ENCODE measurements at regions not wholly inside any gene's neighbourhood (a gene's known extent, or its start where the extent isn't known, plus 50 kb on each side); places are given as distances from the start of the nearest gene placed in this dataset.

GRCh38 chr7:38086857-38087256, 91.2 kb upstream of the STARD3NL start:
- Histone ChIP-seq H3K4me1 (ENCODE audit: control insufficient read depth, insufficient read depth, low read depth, low read length) (no peaks in the 10 kb centered on the region), H3K23ac (ENCODE audit: low read length in 2 of 2) (no peak overlapping the region), H2BK15ac (ENCODE audit: low read depth, poor library complexity, severe bottlenecking) (no peak overlapping the region), H3K79me1 (replicated peaks; ENCODE audit: low read length, poor library complexity, severe bottlenecking) (no peaks in the 10 kb centered on the region), H2AK5ac (ENCODE audit: low read length, severe bottlenecking) (no peak overlapping the region), H2BK120ac (ENCODE audit: low read depth, low read length) (no peak overlapping the region), H3K9ac (ENCODE audit: low read length) (no peak overlapping the region), H4K91ac (ENCODE audit: low read length) (no peak overlapping the region), H3K27ac (ENCODE audit: low read length, poor library complexity, severe bottlenecking) (no peak overlapping the region), H3K14ac (ENCODE audit: low read length in 2 of 2) (no peak overlapping the region), H3K27me3 (ENCODE audit: control insufficient read depth in 1 of 2, insufficient read depth in 1 of 2, low read length in 2 of 2) (no peaks in the 10 kb centered on the region), H3K4ac (ENCODE audit: low read depth in 1 of 2, low read length in 2 of 2) (no peak overlapping the region), H2BK5ac (ENCODE audit: low read depth, low read length, poor library complexity, severe bottlenecking) (no peak overlapping the region), H2BK12ac (ENCODE audit: low read length in 2 of 2) (no peak overlapping the region), H3K9me3 (ENCODE audit: control insufficient read depth, low read length) (peaks cover 9% of the 10 kb centered on the region), H3K4me3 (ENCODE audit: insufficient read depth in 1 of 2, low read depth in 1 of 2, low read length in 2 of 2) (no peak overlapping the region), H3K36me3 (ENCODE audit: control insufficient read depth in 1 of 2, insufficient read depth in 2 of 2, low read depth in 1 of 2, low read length in 2 of 2) (no peaks in the 10 kb centered on the region), H3K4me2 (ENCODE audit: low read length, poor library complexity, severe bottlenecking) (no peak overlapping the region), H4K8ac (ENCODE audit: low read length) (no peak overlapping the region), H2AFZ (ENCODE audit: low read depth, low read length) (no peak overlapping the region), H3K18ac (ENCODE audit: low read depth in 1 of 2, low read length in 2 of 2) (no peak overlapping the region)
- no peak for DNase-seq

- Histone ChIP-seq H2BK12ac (ENCODE audit: low read length in 2 of 2) (no peak overlapping the region), H3K79me1 (replicated peaks; ENCODE audit: low read length, poor library complexity, severe bottlenecking) (no peaks in the 10 kb centered on the region), H3K27me3 (ENCODE audit: control insufficient read depth in 1 of 2, insufficient read depth in 1 of 2, low read length in 2 of 2) (no peaks in the 10 kb centered on the region), H3K4me2 (ENCODE audit: low read length, poor library complexity, severe bottlenecking) (no peak overlapping the region), H2BK120ac (ENCODE audit: low read depth, low read length) (no peak overlapping the region), H3K4ac (ENCODE audit: low read depth in 1 of 2, low read length in 2 of 2) (no peak overlapping the region), H3K36me3 (ENCODE audit: control insufficient read depth in 1 of 2, insufficient read depth in 2 of 2, low read depth in 1 of 2, low read length in 2 of 2) (no peaks in the 10 kb centered on the region), H3K23ac (ENCODE audit: low read length in 2 of 2) (no peak overlapping the region), H3K27ac (ENCODE audit: low read length, poor library complexity, severe bottlenecking) (no peak overlapping the region), H4K8ac (ENCODE audit: low read length) (no peak overlapping the region), H3K9ac (ENCODE audit: low read length) (no peak overlapping the region), H3K4me1 (ENCODE audit: control insufficient read depth, insufficient read depth, low read depth, low read length) (no peaks in the 10 kb centered on the region), H3K18ac (ENCODE audit: low read depth in 1 of 2, low read length in 2 of 2) (no peak overlapping the region), H2BK5ac (ENCODE audit: low read depth, low read length, poor library complexity, severe bottlenecking) (no peak overlapping the region), H2AK5ac (ENCODE audit: low read length, severe bottlenecking) (no peak overlapping the region), H2AFZ (ENCODE audit: low read depth, low read length) (no peak overlapping the region), H3K4me3 (ENCODE audit: insufficient read depth in 1 of 2, low read depth in 1 of 2, low read length in 2 of 2) (no peak overlapping the region), H3K14ac (ENCODE audit: low read length in 2 of 2) (no peak overlapping the region), H4K91ac (ENCODE audit: low read length) (no peak overlapping the region), H2BK15ac (ENCODE audit: low read depth, poor library complexity, severe bottlenecking) (no peak overlapping the region), H3K9me3 (ENCODE audit: control insufficient read depth, low read length) (peaks cover 3% of the 10 kb centered on the region)
- DNase-seq: no peak
- 90% methylated on average over 1 of the region's 1 CpG for WGBS
These were observed 75.5 kb upstream of the STARD3NL start for GRCh38 chr7:38102507-38102906.

- no peak overlapping the region for H3K4me2 ChIP-seq (ENCODE audit: low read length, poor library complexity, severe bottlenecking)
- no peak overlapping the region for H3K14ac ChIP-seq (ENCODE audit: low read length in 2 of 2)
- no peaks in the 10 kb centered on the region for H3K27me3 ChIP-seq (ENCODE audit: control insufficient read depth in 1 of 2, insufficient read depth in 1 of 2, low read length in 2 of 2)
- H3K36me3 ChIP-seq (ENCODE audit: control insufficient read depth in 1 of 2, insufficient read depth in 2 of 2, low read depth in 1 of 2, low read length in 2 of 2): no peaks in the 10 kb centered on the region
- no peak overlapping the region for H3K18ac ChIP-seq (ENCODE audit: low read depth in 1 of 2, low read length in 2 of 2)
- DNase-seq: peak; percentile 51
- no peak overlapping the region for H4K8ac ChIP-seq (ENCODE audit: low read length)
- WGBS: 21% methylated on average over 4 of the region's 5 CpGs
- no peak overlapping the region for H2BK5ac ChIP-seq (ENCODE audit: low read depth, low read length, poor library complexity, severe bottlenecking)
- no peak overlapping the region for H3K9ac ChIP-seq (ENCODE audit: low read length)
- H3K4me3 ChIP-seq (ENCODE audit: insufficient read depth in 1 of 2, low read depth in 1 of 2, low read length in 2 of 2): no peak overlapping the region
- no peak overlapping the region for H3K27ac ChIP-seq (ENCODE audit: low read length, poor library complexity, severe bottlenecking)
- H2AK5ac ChIP-seq (ENCODE audit: low read length, severe bottlenecking): no peak overlapping the region
- H2BK120ac ChIP-seq (ENCODE audit: low read depth, low read length): no peak overlapping the region
- no peak overlapping the region for H4K91ac ChIP-seq (ENCODE audit: low read length)
- H3K4ac ChIP-seq (ENCODE audit: low read depth in 1 of 2, low read length in 2 of 2): no peak overlapping the region
- no peaks in the 10 kb centered on the region for H3K4me1 ChIP-seq (ENCODE audit: control insufficient read depth, insufficient read depth, low read depth, low read length)
- H2AFZ ChIP-seq (ENCODE audit: low read depth, low read length): no peak overlapping the region
- H3K23ac ChIP-seq (ENCODE audit: low read length in 2 of 2): no peak overlapping the region
- no peaks in the 10 kb centered on the region for H3K9me3 ChIP-seq (ENCODE audit: control insufficient read depth, low read length)
- no peak overlapping the region for H2BK12ac ChIP-seq (ENCODE audit: low read length in 2 of 2)
- H2BK15ac ChIP-seq (ENCODE audit: low read depth, poor library complexity, severe bottlenecking): no peak overlapping the region
- no peaks in the 10 kb centered on the region for H3K79me1 ChIP-seq (replicated peaks; ENCODE audit: low read length, poor library complexity, severe bottlenecking)
These were observed 72.1 kb upstream of the STARD3NL start for GRCh38 chr7:38105874-38106483.

GRCh38 chr7:38107486-38107893, 70.6 kb upstream of the STARD3NL start:
- Histone ChIP-seq H2AK5ac (ENCODE audit: low read length, severe bottlenecking) (no peak overlapping the region), H3K36me3 (ENCODE audit: control insufficient read depth in 1 of 2, insufficient read depth in 2 of 2, low read depth in 1 of 2, low read length in 2 of 2) (no peaks in the 10 kb centered on the region), H2BK5ac (ENCODE audit: low read depth, low read length, poor library complexity, severe bottlenecking) (no peak overlapping the region), H3K27me3 (ENCODE audit: control insufficient read depth in 1 of 2, insufficient read depth in 1 of 2, low read length in 2 of 2) (peaks cover 0 to 5% of the 10 kb centered on the region in 2 experiments), H2BK12ac (ENCODE audit: low read length in 2 of 2) (no peak overlapping the region), H2BK15ac (ENCODE audit: low read depth, poor library complexity, severe bottlenecking) (no peak overlapping the region), H3K27ac (ENCODE audit: low read length, poor library complexity, severe bottlenecking) (no peak overlapping the region), H3K18ac (ENCODE audit: low read depth in 1 of 2, low read length in 2 of 2) (no peak overlapping the region), H4K91ac (ENCODE audit: low read length) (no peak overlapping the region), H3K4ac (ENCODE audit: low read depth in 1 of 2, low read length in 2 of 2) (no peak overlapping the region), H3K9me3 (ENCODE audit: control insufficient read depth, low read length) (no peaks in the 10 kb centered on the region), H2AFZ (ENCODE audit: low read depth, low read length) (no peak overlapping the region), H3K23ac (ENCODE audit: low read length in 2 of 2) (no peak overlapping the region), H4K8ac (ENCODE audit: low read length) (no peak overlapping the region), H3K79me1 (replicated peaks; ENCODE audit: low read length, poor library complexity, severe bottlenecking) (no peaks in the 10 kb centered on the region), H2BK120ac (ENCODE audit: low read depth, low read length) (no peak overlapping the region), H3K4me1 (ENCODE audit: control insufficient read depth, insufficient read depth, low read depth, low read length) (no peaks in the 10 kb centered on the region), H3K4me2 (ENCODE audit: low read length, poor library complexity, severe bottlenecking) (no peak overlapping the region), H3K4me3 (ENCODE audit: insufficient read depth in 1 of 2, low read depth in 1 of 2, low read length in 2 of 2) (no peak overlapping the region), H3K9ac (ENCODE audit: low read length) (no peak overlapping the region), H3K14ac (ENCODE audit: low read length in 2 of 2) (no peak overlapping the region)
- peak; percentile 52 for DNase-seq
- 33% methylated on average over 3 of the region's 3 CpGs for WGBS

Measured in mesenchymal stem cell (in vitro differentiated cells and primary cell).